HG02763 (cell line): ENCODE measurements at regions not wholly inside any gene's neighbourhood (a gene's known extent, or its start where the extent isn't known, plus 50 kb on each side); places are given as distances from the start of the nearest gene placed in this dataset.

Source experiments
- ATAC-seq: cut with Tn5 transposase; IDR thresholded peaks from one replicate; pipeline ENCODE4 v1.9.1; 2021; ENCODE audit warnings: mild to moderate bottlenecking, moderate library complexity; ENCODE audit not compliant: unreplicated experiment

GRCh38 chr2:16508490-16508851 is 157.2 kb downstream of the CYRIA start:
- ATAC-seq: no peak

GRCh38 chr2:16507655-16508489 is 157.8 kb downstream of the CYRIA start:
- no peak for ATAC-seq

- ATAC-seq: no peak
Measured at GRCh38 chr2:16506366-16506765, 159.3 kb downstream of the CYRIA start.

- no peak for ATAC-seq
Measured at GRCh38 chr2:16496426-16497388, 168.9 kb downstream of the CYRIA start.

- ATAC-seq: no peak
Measured at GRCh38 chr2:16495509-16496208, 170.0 kb downstream of the CYRIA start.

- ATAC-seq: no peak
Measured at GRCh38 chr2:16494836-16495508, 170.7 kb downstream of the CYRIA start.

- ATAC-seq: no peak
Measured at GRCh38 chr2:16493788-16494187, 171.8 kb downstream of the CYRIA start.

- ATAC-seq: no peak
Measured at GRCh38 chr2:16487686-16488085, 177.9 kb downstream of the CYRIA start.

- ATAC-seq: no peak
Measured at GRCh38 chr2:16485251-16485650, 180.4 kb downstream of the CYRIA start.

- no peak for ATAC-seq
Measured at GRCh38 chr2:16482460-16482859, 183.2 kb downstream of the CYRIA start.

GRCh38 chr2:16481351-16481750 is 184.3 kb downstream of the CYRIA start:
- no peak for ATAC-seq

GRCh38 chr2:16479721-16480120 is 185.9 kb downstream of the CYRIA start:
- ATAC-seq: no peak

- no peak for ATAC-seq
Measured at GRCh38 chr2:16478434-16479210, 187.0 kb downstream of the CYRIA start.

GRCh38 chr2:16477648-16478047 is 188.0 kb downstream of the CYRIA start:
- ATAC-seq: no peak

GRCh38 chr2:16476866-16477265 is 188.8 kb downstream of the CYRIA start:
- ATAC-seq: no peak

- ATAC-seq: no peak
Measured at GRCh38 chr2:16475986-16476567, 189.6 kb downstream of the CYRIA start.

GRCh38 chr2:16475586-16475985 is 190.0 kb downstream of the CYRIA start:
- ATAC-seq: no peak

GRCh38 chr2:16473575-16473974 is 192.1 kb downstream of the CYRIA start:
- ATAC-seq: no peak

GRCh38 chr2:16470936-16471490 is 194.6 kb downstream of the CYRIA start:
- no peak for ATAC-seq
